Natural killer cell (primary cell): ENCODE measurements at regions not wholly inside any gene's neighbourhood (a gene's known extent, or its start where the extent isn't known, plus 50 kb on each side); places are given as distances from the start of the nearest gene placed in this dataset.

ENCODE experiments used
- ATAC-seq, 3 donors: fragments of 150-1000 bp in 2 of 3; fragments of 200-7000 bp in 1 of 3; cut with Tn5 transposase; 1 replicate in 1 of 3; 2 replicates in 2 of 3; pipeline ENCODE4 v1.10.0; 2021; ENCODE audit warnings: mild to moderate bottlenecking in 2 of 3, moderate library complexity in 2 of 3
- DNase-seq, 2 donors: peaks; one replicate each; pipeline versions ENCODE4 v3.0.0 to v3.0.0-alpha.2; 2013 to 2021; ENCODE audit warnings: mixed read lengths in 1 of 2
- H3K27ac ChIP-seq: one replicate; pipeline ENCODE4 v1.5.1; 2013; ENCODE audit warnings: mild to moderate bottlenecking, low read length
- H3K27me3 ChIP-seq: one replicate; pipeline ENCODE4 v1.6.1; 2013; ENCODE audit warnings: low read length; ENCODE audit not compliant: control insufficient read depth, insufficient read depth
- H3K36me3 ChIP-seq: one replicate; pipeline ENCODE4 v1.6.1; 2013; ENCODE audit warnings: low read length; ENCODE audit not compliant: control insufficient read depth, insufficient read depth
- H3K4me1 ChIP-seq: one replicate; pipeline ENCODE4 v1.6.1; 2013; ENCODE audit warnings: low read length; ENCODE audit not compliant: control insufficient read depth, insufficient read depth
- H3K4me3 ChIP-seq: one replicate; pipeline ENCODE4 v1.5.1; 2013; ENCODE audit warnings: low read length
- H3K9me3 ChIP-seq: one replicate; pipeline ENCODE4 v1.6.1; 2013; ENCODE audit warnings: low read length; ENCODE audit not compliant: control insufficient read depth, insufficient read depth
- H3K27ac Mint-ChIP-seq, 2 donors: one replicate each; pipeline ENCODE4 v1.8.0; 2022; ENCODE audit warnings: mild to moderate bottlenecking in 2 of 2, mixed read lengths in 2 of 2, moderate library complexity in 1 of 2
- H3K27me3 Mint-ChIP-seq, 2 donors: one replicate each; pipeline ENCODE4 v1.8.0; 2022; ENCODE audit warnings: low read depth in 2 of 2, mixed read lengths in 2 of 2
- H3K36me3 Mint-ChIP-seq: one replicate; pipeline ENCODE4 v1.8.0; 2022; ENCODE audit warnings: mixed read lengths
- H3K4me1 Mint-ChIP-seq, 2 donors: one replicate each; pipeline ENCODE4 v1.8.0; 2022; ENCODE audit warnings: mixed read lengths in 2 of 2
- H3K4me3 Mint-ChIP-seq: one replicate; pipeline ENCODE4 v1.8.0; 2022; ENCODE audit warnings: mild to moderate bottlenecking, moderate library complexity, mixed read lengths
- H3K9me3 Mint-ChIP-seq, 2 donors: one replicate each; pipeline ENCODE4 v1.8.0; 2022; ENCODE audit warnings: mixed read lengths in 2 of 2
- CTCF ChIP-seq: fragments of 200-600 bp; IDR thresholded peaks from one replicate; pipeline ENCODE4 v1.8.0; 2022; ENCODE audit warnings: antibody characterized with exemption
- WGBS: methylation state at CpG from one replicate; pipeline ENCODE4 v1.1.7; 2013; ENCODE audit warnings: missing lambda C conversion rate; ENCODE audit not compliant: insufficient coverage; 5-methylcytosine and 5-hydroxymethylcytosine counted together
- intact Hi-C: fragments of 100-400 bp; cut with micrococcal nuclease; formaldehyde crosslinking; loops from one replicate; pipeline ENCODE4 v1.14.2; 2022

GRCh38 chr18:46242183-46242582 lies 138.0 kb downstream of the HAUS1 start:
- Mint-ChIP-seq H3K36me3 (no peaks in the 10 kb centered on the region), H3K27ac (no peak overlapping the region), H3K4me1 (peaks cover 7 to 9% of the 10 kb centered on the region in 2 donors), H3K9me3 (no peaks in the 10 kb centered on the region), H3K4me3 (no peak overlapping the region), H3K27me3 (no peaks in the 10 kb centered on the region)
- intact Hi-C loops: no loop called here
- no peaks in the 10 kb centered on the region for H3K4me1 ChIP-seq
- 100% methylated on average over 2 of the region's 6 CpGs for WGBS
- ATAC-seq (no peak), DNase-seq (no peak)
- TF ChIP-seq CTCF: no peak
- H3K27me3 ChIP-seq: no peaks in the 10 kb centered on the region
- no peak overlapping the region for H3K27ac ChIP-seq
- no peaks in the 10 kb centered on the region for H3K36me3 ChIP-seq
- no peaks in the 10 kb centered on the region for H3K9me3 ChIP-seq
- no peak overlapping the region for H3K4me3 ChIP-seq

GRCh38 chr18:46243095-46243494 lies 138.9 kb downstream of the HAUS1 start:
- intact Hi-C loops: no loop called here
- TF ChIP-seq CTCF: no peak
- Histone ChIP-seq H3K36me3 (no peaks in the 10 kb centered on the region), H3K9me3 (no peaks in the 10 kb centered on the region), H3K4me3 (no peak overlapping the region), H3K27ac (no peak overlapping the region), H3K4me1 (no peaks in the 10 kb centered on the region), H3K27me3 (no peaks in the 10 kb centered on the region)
- no peak for ATAC-seq
- no peaks in the 10 kb centered on the region for H3K9me3 Mint-ChIP-seq
- no peak overlapping the region for H3K4me3 Mint-ChIP-seq
- DNase-seq: no peak
- no peaks in the 10 kb centered on the region for H3K36me3 Mint-ChIP-seq
- H3K4me1 Mint-ChIP-seq: peaks cover 11 to 14% of the 10 kb centered on the region in 2 donors
- H3K27me3 Mint-ChIP-seq: no peaks in the 10 kb centered on the region
- H3K27ac Mint-ChIP-seq: no peak overlapping the region
- WGBS: no CpG with 5 or more reads among the region's 1 CpG

- no peak for DNase-seq
- H3K27me3 Mint-ChIP-seq: no peaks in the 10 kb centered on the region
- H3K36me3 ChIP-seq: no peaks in the 10 kb centered on the region
- no peak for ATAC-seq
- H3K4me3 ChIP-seq: no peak overlapping the region
- H3K9me3 ChIP-seq: no peaks in the 10 kb centered on the region
- no peak overlapping the region for H3K4me3 Mint-ChIP-seq
- H3K27ac Mint-ChIP-seq: no peak overlapping the region
- no peaks in the 10 kb centered on the region for H3K36me3 Mint-ChIP-seq
- no peak overlapping the region for H3K27ac ChIP-seq
- H3K4me1 Mint-ChIP-seq: peaks cover 16 to 17% of the 10 kb centered on the region in 2 donors
- H3K4me1 ChIP-seq: no peaks in the 10 kb centered on the region
- no peak for TF ChIP-seq CTCF
- no peaks in the 10 kb centered on the region for H3K27me3 ChIP-seq
- intact Hi-C loops: no loop called here
- no peaks in the 10 kb centered on the region for H3K9me3 Mint-ChIP-seq
- WGBS: 100% methylated on average over 2 of the region's 3 CpGs
These were observed 139.5 kb downstream of the HAUS1 start for GRCh38 chr18:46243673-46244072.

GRCh38 chr18:46246101-46246500 lies 141.9 kb downstream of the HAUS1 start:
- H3K9me3 Mint-ChIP-seq: no peaks in the 10 kb centered on the region
- no peak overlapping the region for H3K4me3 Mint-ChIP-seq
- no peaks in the 10 kb centered on the region for H3K27me3 Mint-ChIP-seq
- intact Hi-C loops: no loop called here
- DNase-seq (no peak), ATAC-seq (no peak)
- Histone ChIP-seq H3K36me3 (no peaks in the 10 kb centered on the region), H3K4me3 (no peak overlapping the region), H3K27ac (no peak overlapping the region), H3K9me3 (no peaks in the 10 kb centered on the region), H3K27me3 (no peaks in the 10 kb centered on the region), H3K4me1 (peaks cover 17% of the 10 kb centered on the region)
- no peaks in the 10 kb centered on the region for H3K36me3 Mint-ChIP-seq
- H3K4me1 Mint-ChIP-seq: peaks cover 31 to 33% of the 10 kb centered on the region in 2 donors
- WGBS: 100% methylated on average over 2 of the region's 2 CpGs
- TF ChIP-seq CTCF: no peak
- H3K27ac Mint-ChIP-seq: no peak overlapping the region
